ENCODE measurements at regions not wholly inside any gene's neighbourhood (a gene's known extent, or its start where the extent isn't known, plus 50 kb on each side); places are given as distances from the start of the nearest gene placed in this dataset.

- TF ChIP-seq CTCF (IDR thresholded peaks at IDR 0.05) (no peak), POLR2A (IDR thresholded peaks at IDR 0.05) (no peak)
Measured at GRCh38 chr4:30495651-30496310, 224.4 kb upstream of the PCDH7 start.
